MM.1S (cell line): ENCODE measurements at regions not wholly inside any gene's neighbourhood (a gene's known extent, or its start where the extent isn't known, plus 50 kb on each side); places are given as distances from the start of the nearest gene placed in this dataset.

Source experiments
- DNase-seq: peaks from one replicate; pipeline ENCODE4 v3.0.0-alpha.2; 2015
- H2AFZ ChIP-seq: fragments of 300-600 bp; sonication (generic); 2 replicates; pipeline ENCODE4 v1.6.0; 2016; ENCODE audit warnings: antibody characterized with exemption, low read length
- H3F3A ChIP-seq: fragments of 300-600 bp; sonication (generic); 2 replicates; pipeline ENCODE4 v1.6.1; 2016; ENCODE audit warnings: mild to moderate bottlenecking, antibody characterized with exemption, low read length, moderate library complexity, mixed read lengths; ENCODE audit not compliant: insufficient read depth
- H3K27ac ChIP-seq: fragments of 300-600 bp; sonication (generic); 2 replicates; pipeline ENCODE4 v1.5.1; 2016; ENCODE audit warnings: mild to moderate bottlenecking, low read length
- H3K27me3 ChIP-seq: fragments of 300-600 bp; sonication (generic); replicated peaks from 2 replicates; pipeline ENCODE4 v1.6.0; 2016; ENCODE audit warnings: low read length; ENCODE audit not compliant: insufficient read depth
- H3K36me3 ChIP-seq: fragments of 300-600 bp; sonication (generic); replicated peaks from 2 replicates; pipeline ENCODE4 v1.6.1; 2016; ENCODE audit warnings: mild to moderate bottlenecking, low read length, mixed read lengths; ENCODE audit not compliant: insufficient read depth
- H3K4me1 ChIP-seq: fragments of 300-600 bp; sonication (generic); 2 replicates; pipeline ENCODE4 v1.6.1; 2016; ENCODE audit warnings: low read length, mixed read lengths
- H3K4me2 ChIP-seq: fragments of 300-600 bp; sonication (generic); 2 replicates; pipeline ENCODE4 v1.6.0; 2016; ENCODE audit warnings: low read depth, low read length
- H3K4me3 ChIP-seq: fragments of 300-600 bp; sonication (generic); 2 replicates; pipeline ENCODE4 v1.5.1; 2016; ENCODE audit warnings: low read length, mixed read lengths
- H3K79me2 ChIP-seq: fragments of 300-600 bp; sonication (generic); 2 replicates; pipeline ENCODE4 v1.6.1; 2016; ENCODE audit warnings: mixed run types, low read length, mixed read lengths
- H3K9ac ChIP-seq: fragments of 300-600 bp; sonication (generic); 2 replicates; pipeline ENCODE4 v1.6.1; 2016; ENCODE audit warnings: low read length, mixed read lengths
- H3K9me2 ChIP-seq: fragments of 300-600 bp; sonication (generic); replicated peaks from 2 replicates; pipeline ENCODE4 v1.6.1; 2016; ENCODE audit warnings: mild to moderate bottlenecking, low read length, mixed read lengths; ENCODE audit not compliant: insufficient read depth
- H3K9me3 ChIP-seq: fragments of 300-600 bp; sonication (generic); replicated peaks from 2 replicates; pipeline ENCODE4 v1.6.1; 2016; ENCODE audit warnings: mild to moderate bottlenecking, low read length, mixed read lengths; ENCODE audit not compliant: insufficient read depth
- H4K20me1 ChIP-seq: fragments of 300-600 bp; sonication (generic); 2 replicates; pipeline ENCODE4 v1.6.1; 2016; ENCODE audit warnings: mild to moderate bottlenecking, low read length, moderate library complexity, mixed read lengths; ENCODE audit not compliant: insufficient read depth
- EZH2 ChIP-seq: fragments of 300-600 bp; sonication (generic); optimal IDR thresholded peaks from 2 replicates; pipeline ENCODE3; 2017; ENCODE audit warnings: low read depth, mild to moderate bottlenecking, antibody characterized with exemption, low read length, mixed read lengths
- EZH2phosphoT487 ChIP-seq: fragments of 300-600 bp; sonication (generic); IDR thresholded peaks from 2 replicates; pipeline ENCODE4 v1.6.1; 2018; ENCODE audit warnings: antibody characterized with exemption, low read length
- TF ChIP-seq, protein P1 (sequence below): fragments of 300-600 bp; sonication (generic); IDR thresholded peaks from 2 replicates; pipeline ENCODE4 v1.5.1; 2016; ENCODE audit warnings: antibody characterized with exemption, low read length, mixed read lengths

DNA sequence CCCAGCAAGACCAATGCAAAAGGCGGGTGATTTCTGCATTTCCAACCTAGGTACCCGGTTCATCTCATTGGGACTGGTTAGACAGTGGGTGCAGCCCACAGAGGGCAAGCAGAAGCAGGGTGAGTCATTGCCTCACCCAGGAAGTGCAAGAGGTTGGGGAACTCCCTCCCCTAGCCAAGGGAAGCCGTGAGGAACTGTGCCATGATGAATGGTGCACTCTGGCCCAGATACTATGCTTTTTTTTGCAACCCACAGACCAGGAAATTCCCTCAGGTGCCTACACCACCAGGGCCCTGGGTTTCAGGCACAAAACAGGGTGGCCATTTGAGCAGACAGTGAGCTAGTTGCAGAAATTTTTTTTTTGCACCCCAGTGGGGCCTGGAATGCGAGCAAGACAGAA lies 662.6 kb upstream of the ACVR2A start:
- Histone ChIP-seq H4K20me1 (no peaks in the 10 kb centered on the region), H3K27ac (peak overlapping the region; percentile 66; the same call in 1 of the 2 replicates), H3K4me1 (peaks cover 22% of the 10 kb centered on the region), H3F3A (peaks cover 15% of the 10 kb centered on the region; the same call in 1 of the 2 replicates), H2AFZ (peak overlapping the region; percentile 42; the same call in 1 of the 2 replicates), H3K9me3 (no peaks in the 10 kb centered on the region), H3K9ac (no peak overlapping the region), H3K4me2 (no peak overlapping the region; the same call in 1 of the 2 replicates), H3K36me3 (no peaks in the 10 kb centered on the region), H3K79me2 (no peaks in the 10 kb centered on the region), H3K27me3 (no peaks in the 10 kb centered on the region), H3K9me2 (no peaks in the 10 kb centered on the region), H3K4me3 (no peak overlapping the region)
- no peak for TF ChIP-seq EZH2
- TF ChIP-seq, protein P1, sequence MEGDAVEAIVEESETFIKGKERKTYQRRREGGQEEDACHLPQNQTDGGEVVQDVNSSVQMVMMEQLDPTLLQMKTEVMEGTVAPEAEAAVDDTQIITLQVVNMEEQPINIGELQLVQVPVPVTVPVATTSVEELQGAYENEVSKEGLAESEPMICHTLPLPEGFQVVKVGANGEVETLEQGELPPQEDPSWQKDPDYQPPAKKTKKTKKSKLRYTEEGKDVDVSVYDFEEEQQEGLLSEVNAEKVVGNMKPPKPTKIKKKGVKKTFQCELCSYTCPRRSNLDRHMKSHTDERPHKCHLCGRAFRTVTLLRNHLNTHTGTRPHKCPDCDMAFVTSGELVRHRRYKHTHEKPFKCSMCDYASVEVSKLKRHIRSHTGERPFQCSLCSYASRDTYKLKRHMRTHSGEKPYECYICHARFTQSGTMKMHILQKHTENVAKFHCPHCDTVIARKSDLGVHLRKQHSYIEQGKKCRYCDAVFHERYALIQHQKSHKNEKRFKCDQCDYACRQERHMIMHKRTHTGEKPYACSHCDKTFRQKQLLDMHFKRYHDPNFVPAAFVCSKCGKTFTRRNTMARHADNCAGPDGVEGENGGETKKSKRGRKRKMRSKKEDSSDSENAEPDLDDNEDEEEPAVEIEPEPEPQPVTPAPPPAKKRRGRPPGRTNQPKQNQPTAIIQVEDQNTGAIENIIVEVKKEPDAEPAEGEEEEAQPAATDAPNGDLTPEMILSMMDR = no peak
- no peak for TF ChIP-seq EZH2phosphoT487
- DNase-seq = peak; percentile 47

DNA sequence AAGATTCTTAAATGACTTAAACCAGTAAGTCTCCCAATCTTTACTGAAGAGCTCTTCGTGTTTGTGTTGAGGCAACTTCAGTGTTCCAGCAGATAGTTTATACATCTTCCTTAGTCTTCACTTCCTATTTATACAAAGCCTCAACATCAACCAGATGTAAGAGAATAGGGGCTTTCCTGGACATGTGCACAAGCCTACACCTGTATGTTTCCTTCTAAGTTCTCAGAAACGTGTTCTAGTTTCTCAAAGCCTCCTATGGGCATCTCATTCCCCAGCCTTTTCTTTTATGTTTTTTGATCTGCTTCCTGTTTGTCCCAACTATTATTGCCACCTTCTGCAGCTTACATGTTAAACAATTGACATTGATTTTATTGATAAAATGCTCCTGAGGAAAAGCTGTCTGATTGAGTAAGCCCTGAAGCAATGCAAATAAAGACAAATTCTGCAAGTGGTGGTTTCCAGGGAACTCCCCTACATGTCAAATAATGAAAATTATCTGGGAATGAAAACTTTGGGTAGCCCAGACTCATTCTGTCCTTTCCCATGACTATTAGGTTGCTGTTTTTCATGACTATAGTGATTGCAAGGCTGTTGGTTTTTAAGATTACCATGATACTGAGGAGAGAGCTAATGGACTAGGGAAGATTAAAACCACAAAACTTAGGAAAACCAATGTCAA lies 663.3 kb upstream of the ACVR2A start:
- Histone ChIP-seq H3F3A (peaks cover 15% of the 10 kb centered on the region; the same call in 1 of the 2 replicates), H3K4me1 (peaks cover 22% of the 10 kb centered on the region), H2AFZ (no peak overlapping the region), H3K27ac (peak overlapping the region; percentile 66; the same call in 1 of the 2 replicates), H3K4me2 (peak overlapping the region; percentile 2; the same call in 1 of the 2 replicates), H3K9me3 (no peaks in the 10 kb centered on the region), H3K9me2 (no peaks in the 10 kb centered on the region), H3K4me3 (no peak overlapping the region), H3K79me2 (no peaks in the 10 kb centered on the region), H3K36me3 (no peaks in the 10 kb centered on the region), H4K20me1 (no peaks in the 10 kb centered on the region), H3K27me3 (no peaks in the 10 kb centered on the region), H3K9ac (no peak overlapping the region)
- TF ChIP-seq EZH2 = no peak
- DNase-seq = peak; percentile 72

DNA sequence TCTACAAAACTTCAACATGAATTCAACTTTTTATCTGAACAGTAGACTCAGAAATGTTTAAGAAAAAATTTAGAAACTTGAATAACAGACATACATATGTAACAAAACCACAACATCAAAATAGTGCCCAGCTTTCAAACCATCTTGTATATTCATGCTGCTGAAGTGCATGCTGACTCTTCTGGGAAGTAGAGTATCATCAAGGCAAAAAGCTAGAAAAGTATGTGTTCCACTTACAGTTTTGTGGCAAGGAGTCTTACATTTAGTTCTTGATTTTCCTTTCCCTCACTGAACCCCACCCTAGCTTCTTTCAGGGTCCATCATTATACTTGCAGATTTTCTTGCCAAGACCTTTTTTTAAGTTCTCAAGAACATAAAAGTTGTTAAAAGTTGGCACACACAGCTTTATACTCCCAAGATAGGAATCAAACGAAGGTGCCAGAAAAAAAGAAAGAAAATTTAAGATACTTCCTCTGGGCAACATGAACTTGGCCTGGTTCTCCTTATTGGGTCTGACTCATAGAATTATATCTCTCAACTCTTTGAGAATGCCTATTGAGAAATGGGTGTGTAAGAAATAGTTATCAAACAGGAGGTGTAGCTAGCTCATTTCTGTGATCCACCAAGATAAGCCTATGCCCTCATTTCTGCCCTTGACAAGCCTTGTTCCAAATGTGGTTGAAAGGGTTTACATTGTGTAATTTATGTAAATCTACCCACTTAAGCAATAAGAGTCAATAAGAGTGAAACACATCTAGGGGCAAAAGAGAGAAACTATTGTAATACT lies 667.6 kb upstream of the ACVR2A start:
- H3K4me1 ChIP-seq = peaks cover 37% of the 10 kb centered on the region
- H3K9me3 ChIP-seq = no peaks in the 10 kb centered on the region
- no peak overlapping the region for H3K4me2 ChIP-seq
- H3F3A ChIP-seq = peaks cover 15% of the 10 kb centered on the region; the same call in 1 of the 2 replicates
- no peak for DNase-seq
- no peak overlapping the region for H3K27ac ChIP-seq
- no peak overlapping the region for H2AFZ ChIP-seq
- no peaks in the 10 kb centered on the region for H3K27me3 ChIP-seq
- TF ChIP-seq EZH2 (no peak), EZH2phosphoT487 (no peak)
- TF ChIP-seq, protein P1 = no peak
- H3K4me3 ChIP-seq = no peak overlapping the region
- no peaks in the 10 kb centered on the region for H3K9me2 ChIP-seq
- H4K20me1 ChIP-seq = no peaks in the 10 kb centered on the region
- H3K9ac ChIP-seq = no peak overlapping the region
- H3K79me2 ChIP-seq = no peaks in the 10 kb centered on the region
- H3K36me3 ChIP-seq = no peaks in the 10 kb centered on the region
